GM12878 (cell line): ENCODE measurements at regions not wholly inside any gene's neighbourhood (a gene's known extent, or its start where the extent isn't known, plus 50 kb on each side); places are given as distances from the start of the nearest gene placed in this dataset.

Experiments
- ATAC-seq: fragments of 200-7000 bp; cut with Tn5 transposase; 3 replicates; pipeline ENCODE4 v1.9.1; 2020; ENCODE audit warnings: mild to moderate bottlenecking, moderate library complexity
- BruUV-seq: library from RNA; stranded (reverse); fragments of 400-500 nt; replicated peaks from 2 replicates; lab custom pipeline; 2021; lab: Mats Ljungman, UMichigan
- CTCF ChIA-PET: fragments of 300-600 bp; sonication (Branson Sonifier 250); formaldehyde crosslinking; extraction: SDS; loops from one replicate; lab custom pipeline; 2021; ENCODE audit warnings: inconsistent platforms; lab: Yijun Ruan, JAX
- POLR2A ChIA-PET: fragments of 350-600 bp; formaldehyde crosslinking; extraction: SDS; loops from one replicate; lab custom pipeline; 2021; ENCODE audit warnings: inconsistent platforms; lab: Charles Lee
- RAD21 ChIA-PET: fragments of 300-600 bp; sonication (Branson Sonifier 250); formaldehyde crosslinking; loops from one replicate; lab custom pipeline; 2023; ENCODE audit warnings: antibody characterized with exemption; ENCODE audit not compliant: unreplicated experiment; lab: Charles Lee
- SMC1A ChIA-PET: fragments of 300-600 bp; sonication (Branson Sonifier 250); formaldehyde crosslinking; loops from one replicate; lab custom pipeline; 2023; ENCODE audit not compliant: unreplicated experiment, uncharacterized antibody; lab: Charles Lee
- DNase-seq: peaks from one replicate; pipeline ENCODE4 v3.0.0-alpha.2; 2011; ENCODE audit warnings: low read depth, low spot score
- FAIRE-seq: peaks from 3 replicates; lab custom pipeline; 2011; peaks lifted over from hg19 to GRCh38; lab: Jason Lieb, UNC
- H2AFZ ChIP-seq: 2 replicates; pipeline ENCODE4 v1.6.0; 2011; ENCODE audit warnings: low read depth, low read length, control low read depth; ENCODE audit not compliant: control insufficient read depth
- H3K27ac ChIP-seq: 2 replicates; pipeline ENCODE4 v1.5.1; 2011; ENCODE audit warnings: control low read depth; ENCODE audit not compliant: control insufficient read depth, insufficient read depth
- H3K27me3 ChIP-seq, 2 experiments: replicated peaks in 1 of 2; 2 replicates each; pipeline versions ENCODE4 v1.6.0 to v1.6.1; 2011; ENCODE audit warnings: low read length in 1 of 2; ENCODE audit not compliant: control insufficient read depth in 2 of 2, insufficient read depth in 2 of 2
- H3K36me3 ChIP-seq, 2 experiments: 2 replicates each; pipeline ENCODE4 v1.5.1; 2011; ENCODE audit warnings: low read length in 1 of 2; ENCODE audit not compliant: control insufficient read depth in 2 of 2, insufficient read depth in 2 of 2
- H3K4me1 ChIP-seq: 2 replicates; pipeline ENCODE4 v1.6.1; 2011; ENCODE audit warnings: mild to moderate bottlenecking, low read length, moderate library complexity, mixed read lengths; ENCODE audit not compliant: control insufficient read depth, insufficient read depth
- H3K4me2 ChIP-seq: 2 replicates; pipeline ENCODE4 v1.6.0; 2011; ENCODE audit warnings: control low read depth; ENCODE audit not compliant: control insufficient read depth, insufficient read depth
- H3K4me3 ChIP-seq: fragments of 200-600 bp; sonication (generic); 2 replicates; pipeline ENCODE4 v1.5.1; 2016
- H3K79me2 ChIP-seq: 2 replicates; pipeline ENCODE4 v1.6.0; 2011; ENCODE audit warnings: low read length; ENCODE audit not compliant: control insufficient read depth, insufficient read depth
- H3K9ac ChIP-seq: 2 replicates; pipeline ENCODE4 v1.8.0; 2011; ENCODE audit warnings: low read length, control low read depth, mixed read lengths; ENCODE audit not compliant: control insufficient read depth, insufficient read depth
- H3K9me3 ChIP-seq: replicated peaks from 3 replicates; pipeline ENCODE4 v1.5.1; 2011; ENCODE audit warnings: mild to moderate bottlenecking, low read length; ENCODE audit not compliant: control insufficient read depth, insufficient read depth
- H4K20me1 ChIP-seq: 2 replicates; pipeline ENCODE4 v1.6.0; 2011; ENCODE audit not compliant: control insufficient read depth, insufficient read depth
- BCL3 ChIP-seq: IDR thresholded peaks from 2 replicates; pipeline ENCODE4 v1.6.1; 2011; ENCODE audit warnings: borderline replicate concordance, low read depth, mild to moderate bottlenecking, moderate library complexity, low read length; ENCODE audit not compliant: insufficient read depth, poor library complexity, severe bottlenecking
- CBFB ChIP-seq: IDR thresholded peaks from 2 replicates; pipeline ENCODE4 v1.6.1; 2016; ENCODE audit warnings: antibody characterized with exemption, low read depth
- CUX1 ChIP-seq: IDR thresholded peaks from 2 replicates; pipeline ENCODE4 v1.6.1; 2012; ENCODE audit warnings: improper control_type of control experiment, low read depth, low read length; ENCODE audit not compliant: insufficient replicate concordance
- RAD21 ChIP-seq: IDR thresholded peaks from 2 replicates; pipeline ENCODE4 v1.6.1; 2011; ENCODE audit warnings: mild to moderate bottlenecking, low read depth, low read length, moderate library complexity; ENCODE audit not compliant: insufficient read depth
- RB1 ChIP-seq: fragments of 450-650 bp; formaldehyde crosslinking; IDR thresholded peaks from 2 replicates; pipeline ENCODE4 v1.6.1; 2017; ENCODE audit warnings: mild to moderate bottlenecking, borderline replicate concordance
- SIN3A ChIP-seq: IDR thresholded peaks from 2 replicates; pipeline ENCODE4 v1.6.1; 2012; ENCODE audit warnings: low read depth, low read length, improper control_type of control experiment
- STAT3 ChIP-seq: IDR thresholded peaks from 2 replicates; pipeline ENCODE4 v1.6.1; 2011; ENCODE audit warnings: low read depth, low read length, improper control_type of control experiment
- YBX1 ChIP-seq: fragments of 450-650 bp; IDR thresholded peaks from 2 replicates; pipeline ENCODE4 v1.6.1; 2016; ENCODE audit warnings: antibody characterized with exemption
- WGBS: methylation state at CpG from one replicate; pipeline ENCODE4 v1.1.6; 2016; ENCODE audit warnings: low lambda C conversion rate; ENCODE audit not compliant: insufficient replicate concordance, insufficient coverage; ENCODE audit errors: missing lambda C conversion rate; 5-methylcytosine and 5-hydroxymethylcytosine counted together
- in situ Hi-C: fragments of 300-500 bp; cut with MboI; formaldehyde crosslinking; loops from 9 replicates; pipeline ENCODE4 v1.14.3; 2018; ENCODE audit warnings: mixed read lengths
- intact Hi-C: fragments of 100-400 bp; cut with micrococcal nuclease; formaldehyde crosslinking; loops from one replicate; pipeline ENCODE4 v1.14.2; 2022; ENCODE audit not compliant: unreplicated experiment

GRCh38 chr5:40331616-40332015 is 348.1 kb upstream of the PTGER4 start:
- Histone ChIP-seq H2AFZ (no peak overlapping the region), H3K9ac (no peak overlapping the region), H4K20me1 (no peaks in the 10 kb centered on the region), H3K36me3 (no peaks in the 10 kb centered on the region), H3K27ac (no peak overlapping the region), H3K9me3 (no peaks in the 10 kb centered on the region), H3K4me1 (no peaks in the 10 kb centered on the region), H3K4me2 (no peak overlapping the region), H3K27me3 (no peaks in the 10 kb centered on the region; a peak in 1 of 4 replicates), H3K79me2 (no peaks in the 10 kb centered on the region), H3K4me3 (no peak overlapping the region)
- no peak for FAIRE-seq
- ChIA-PET POLR2A (no interaction called here), SMC1A (no interaction called here), RAD21 (no interaction called here), CTCF (no interaction called here)
- WGBS = 51% methylated on average over 5 of the region's 5 CpGs
- ATAC-seq = no peak
- no peak for TF ChIP-seq STAT3
- no peak for TF ChIP-seq CBFB
- no peak for TF ChIP-seq RB1
- TF ChIP-seq YBX1 = no peak
- in situ Hi-C loops = no loop called here
- DNase-seq = no peak
- no TSS peak for BruUV-seq
- intact Hi-C loops = no loop called here

- H3K79me2 ChIP-seq = no peaks in the 10 kb centered on the region
- H4K20me1 ChIP-seq = no peaks in the 10 kb centered on the region
- no peaks in the 10 kb centered on the region for H3K9me3 ChIP-seq
- ChIA-PET POLR2A (no interaction called here), RAD21 (no interaction called here), CTCF (no interaction called here), SMC1A (no interaction called here)
- H3K27ac ChIP-seq = no peak overlapping the region
- H3K4me2 ChIP-seq = no peak overlapping the region
- no peak overlapping the region for H2AFZ ChIP-seq
- in situ Hi-C loops = no loop called here
- no peaks in the 10 kb centered on the region for H3K27me3 ChIP-seq
- H3K36me3 ChIP-seq = no peaks in the 10 kb centered on the region
- DNase-seq (no peak), FAIRE-seq (no peak), ATAC-seq (no peak)
- no peaks in the 10 kb centered on the region for H3K4me1 ChIP-seq
- no peak overlapping the region for H3K9ac ChIP-seq
- intact Hi-C loops = no loop called here
- H3K4me3 ChIP-seq = no peak overlapping the region
- no TSS peak for BruUV-seq
- TF ChIP-seq STAT3 (no peak), BCL3 (no peak), CUX1 (no peak), SIN3A (no peak), RAD21 (no peak)
These were observed 358.2 kb upstream of the PTGER4 start for GRCh38 chr5:40321514-40321913.
